ENCODE measurements at regions not wholly inside any gene's neighbourhood (a gene's known extent, or its start where the extent isn't known, plus 50 kb on each side); places are given as distances from the start of the nearest gene placed in this dataset.

- peaks cover 7% of the 10 kb centered on the region for H3K36me3 Mint-ChIP-seq (ENCODE audit: low read depth)
- H3K27me3 Mint-ChIP-seq (ENCODE audit: low read depth): peaks cover 31% of the 10 kb centered on the region
- peaks cover 12% of the 10 kb centered on the region for H3K4me1 Mint-ChIP-seq
- no peak overlapping the region for H3K27ac Mint-ChIP-seq
- TF ChIP-seq, protein P1, sequence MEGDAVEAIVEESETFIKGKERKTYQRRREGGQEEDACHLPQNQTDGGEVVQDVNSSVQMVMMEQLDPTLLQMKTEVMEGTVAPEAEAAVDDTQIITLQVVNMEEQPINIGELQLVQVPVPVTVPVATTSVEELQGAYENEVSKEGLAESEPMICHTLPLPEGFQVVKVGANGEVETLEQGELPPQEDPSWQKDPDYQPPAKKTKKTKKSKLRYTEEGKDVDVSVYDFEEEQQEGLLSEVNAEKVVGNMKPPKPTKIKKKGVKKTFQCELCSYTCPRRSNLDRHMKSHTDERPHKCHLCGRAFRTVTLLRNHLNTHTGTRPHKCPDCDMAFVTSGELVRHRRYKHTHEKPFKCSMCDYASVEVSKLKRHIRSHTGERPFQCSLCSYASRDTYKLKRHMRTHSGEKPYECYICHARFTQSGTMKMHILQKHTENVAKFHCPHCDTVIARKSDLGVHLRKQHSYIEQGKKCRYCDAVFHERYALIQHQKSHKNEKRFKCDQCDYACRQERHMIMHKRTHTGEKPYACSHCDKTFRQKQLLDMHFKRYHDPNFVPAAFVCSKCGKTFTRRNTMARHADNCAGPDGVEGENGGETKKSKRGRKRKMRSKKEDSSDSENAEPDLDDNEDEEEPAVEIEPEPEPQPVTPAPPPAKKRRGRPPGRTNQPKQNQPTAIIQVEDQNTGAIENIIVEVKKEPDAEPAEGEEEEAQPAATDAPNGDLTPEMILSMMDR (IDR thresholded peaks at IDR 0.05; ENCODE audit: unreplicated experiment in 3 of 3): no peak
- no peak overlapping the region for H3K4me3 Mint-ChIP-seq
- peaks cover 13% of the 10 kb centered on the region for H3K9me3 Mint-ChIP-seq
Observed at GRCh38 chr5:73378765-73379164, 69.8 kb downstream of the FOXD1 start.

DNA sequence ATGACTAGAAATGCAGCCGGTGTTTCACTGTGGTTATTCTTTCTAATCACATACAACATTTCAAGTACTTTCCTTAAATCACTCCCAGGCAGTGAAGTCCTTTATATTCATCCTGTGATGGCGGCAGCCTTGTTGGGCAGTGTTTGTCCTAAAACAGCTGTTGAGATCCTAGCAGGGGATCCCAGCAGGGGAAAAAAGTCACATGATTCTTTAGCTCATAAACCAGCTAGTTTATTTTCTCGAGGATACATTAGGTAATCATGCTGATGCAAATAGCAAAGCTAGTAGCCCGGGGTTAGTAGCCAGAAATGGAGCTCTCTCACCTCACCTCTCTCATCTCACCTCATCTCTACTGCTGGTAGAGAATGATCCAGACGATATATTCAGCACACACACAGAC lies 70.5 kb downstream of the FOXD1 start:
- Mint-ChIP-seq H3K4me3 (no peak overlapping the region), H3K4me1 (peaks cover 12% of the 10 kb centered on the region), H3K27me3 (ENCODE audit: low read depth) (peaks cover 37% of the 10 kb centered on the region), H3K27ac (peak overlapping the region in 2 of 3 experiments; percentile 1 to 39), H3K9me3 (peaks cover 8% of the 10 kb centered on the region), H3K36me3 (ENCODE audit: low read depth) (peaks cover 3% of the 10 kb centered on the region)
- TF ChIP-seq, protein P1 (IDR thresholded peaks at IDR 0.05; ENCODE audit: unreplicated experiment in 3 of 3): no peak

GRCh38 chr5:73376618-73377170 lies 71.9 kb downstream of the FOXD1 start:
- H3K9me3 Mint-ChIP-seq: peaks cover 5% of the 10 kb centered on the region
- TF ChIP-seq, protein P1 (IDR thresholded peaks at IDR 0.05; ENCODE audit: unreplicated experiment in 3 of 3): no peak
- peaks cover 37% of the 10 kb centered on the region for H3K27me3 Mint-ChIP-seq (ENCODE audit: low read depth)
- H3K36me3 Mint-ChIP-seq (ENCODE audit: low read depth): no peaks in the 10 kb centered on the region
- H3K4me3 Mint-ChIP-seq: no peak overlapping the region
- peaks cover 12% of the 10 kb centered on the region for H3K4me1 Mint-ChIP-seq
- H3K27ac Mint-ChIP-seq: peak overlapping the region in 1 of 3 experiments; percentile 25

DNA sequence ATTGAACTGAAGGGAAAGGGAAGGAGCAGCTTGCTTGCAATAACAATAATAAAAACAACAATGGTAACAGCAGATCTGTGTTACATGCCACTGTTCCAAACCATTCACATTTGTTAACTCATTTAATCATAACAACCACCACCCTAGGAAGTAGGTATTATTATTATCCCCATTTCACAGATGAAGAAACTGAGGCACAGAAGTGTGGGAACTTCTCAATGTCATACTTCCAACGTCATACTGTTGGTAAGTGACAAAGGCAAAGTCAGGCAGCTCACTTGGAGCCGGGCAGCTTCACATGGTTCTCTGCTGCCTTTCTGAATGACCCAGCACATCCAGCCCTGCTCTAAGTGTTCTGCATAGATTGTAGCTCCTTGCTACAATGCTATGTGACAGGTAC lies 72.6 kb downstream of the FOXD1 start:
- Mint-ChIP-seq H3K9me3 (peaks cover 5% of the 10 kb centered on the region), H3K27ac (peak overlapping the region in 1 of 3 experiments; percentile 48), H3K36me3 (ENCODE audit: low read depth) (no peaks in the 10 kb centered on the region), H3K4me1 (peaks cover 20% of the 10 kb centered on the region), H3K27me3 (ENCODE audit: low read depth) (peaks cover 41% of the 10 kb centered on the region), H3K4me3 (no peak overlapping the region)
- TF ChIP-seq, protein P1 (IDR thresholded peaks at IDR 0.05; ENCODE audit: unreplicated experiment in 3 of 3): no peak

DNA sequence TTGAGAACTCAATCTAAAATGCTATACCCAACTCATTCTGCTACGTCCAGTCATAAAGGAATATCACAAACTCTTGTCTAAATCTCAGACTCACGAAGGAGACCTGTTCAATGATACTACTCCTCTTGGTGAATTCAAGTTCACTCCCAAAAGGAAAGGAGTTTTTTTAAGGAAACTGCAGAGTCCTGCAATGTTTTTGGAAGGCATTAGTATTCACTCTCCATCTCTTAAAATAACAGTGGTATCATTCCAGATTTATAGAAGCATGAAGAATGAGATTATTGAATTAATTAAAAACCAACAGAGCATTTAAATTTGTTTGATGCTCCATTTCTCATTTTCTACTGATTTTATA lies 73.4 kb downstream of the FOXD1 start:
- Mint-ChIP-seq H3K27ac (peak overlapping the region in 2 of 3 experiments; percentile 25 to 48), H3K27me3 (ENCODE audit: low read depth) (peaks cover 41% of the 10 kb centered on the region), H3K9me3 (peaks cover 3% of the 10 kb centered on the region), H3K36me3 (ENCODE audit: low read depth) (no peaks in the 10 kb centered on the region), H3K4me1 (peaks cover 20% of the 10 kb centered on the region), H3K4me3 (no peak overlapping the region)
- TF ChIP-seq, protein P1 (IDR thresholded peaks at IDR 0.05; ENCODE audit: unreplicated experiment in 3 of 3): no peak

DNA sequence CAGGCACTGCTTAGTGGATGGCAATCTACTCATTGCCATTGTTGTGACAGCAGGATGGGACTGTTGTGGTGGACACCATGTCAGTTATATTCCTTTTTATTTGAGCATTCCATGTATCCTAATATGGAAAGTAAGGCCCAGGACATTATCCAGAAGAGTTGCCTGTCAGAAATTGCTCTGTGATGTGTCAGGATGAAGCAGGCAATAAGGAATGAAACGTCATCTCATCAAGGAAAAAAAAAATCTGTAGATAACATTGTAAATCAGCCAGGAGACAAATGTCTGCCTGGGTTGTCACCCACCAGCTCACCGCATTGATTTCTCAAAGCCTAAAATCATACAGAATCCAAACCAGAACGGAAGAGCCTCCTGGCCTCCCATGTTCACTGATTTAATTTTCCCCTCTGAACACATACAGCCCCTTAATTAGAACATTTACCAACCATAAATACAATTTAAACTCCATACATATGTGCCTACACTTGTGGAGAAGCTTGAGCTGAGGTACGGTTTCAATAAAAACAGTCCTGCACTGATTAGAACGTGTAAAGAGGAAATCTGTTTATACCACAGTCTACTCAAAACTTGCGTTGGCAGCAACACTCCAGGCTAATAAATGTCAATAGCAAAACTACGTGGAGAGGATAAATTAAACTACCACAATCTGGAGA lies 73.9 kb downstream of the FOXD1 start:
- Mint-ChIP-seq H3K36me3 (ENCODE audit: low read depth) (no peaks in the 10 kb centered on the region), H3K4me1 (peaks cover 20% of the 10 kb centered on the region), H3K4me3 (no peak overlapping the region), H3K27ac (peak overlapping the region in 2 of 3 experiments; percentile 25 to 39), H3K27me3 (ENCODE audit: low read depth) (peaks cover 37% of the 10 kb centered on the region), H3K9me3 (peaks cover under 1% of the 10 kb centered on the region)
- TF ChIP-seq, protein P1 (IDR thresholded peaks at IDR 0.05; ENCODE audit: unreplicated experiment in 3 of 3): no peak

Measured in nephron (organoid).